Endometrium (tissue), 2 donors: ENCODE measurements at regions not wholly inside any gene's neighbourhood (a gene's known extent, or its start where the extent isn't known, plus 50 kb on each side); places are given as distances from the start of the nearest gene placed in this dataset.
A peak's percentile ranks its signal among the peaks of the same experiment; 100 is the strongest.
"Not testable (repeated sequence)": the region's sequence is repeated elsewhere in the genome, so short reads cannot be mapped to it uniquely, and the experiment has no call there.

Experiments used
- FAIRE-seq: peaks from 2 replicates; lab custom pipeline; 2012; peaks lifted over from hg19 to GRCh38; lab: Jason Lieb, UNC
- donor health status: control.
- donor health status: control.

GRCh38 chr2:122020377-122020776 is 264.9 kb downstream of the TSN start:
- FAIRE-seq = no peak

- no peak for FAIRE-seq
Observed at GRCh38 chr2:122021941-122022340, 266.5 kb downstream of the TSN start.

GRCh38 chr2:122022531-122022930 is 267.1 kb downstream of the TSN start:
- no peak for FAIRE-seq

GRCh38 chr2:122023059-122023864 is 267.8 kb downstream of the TSN start:
- no peak for FAIRE-seq

- FAIRE-seq = no peak
Observed at GRCh38 chr2:122027510-122028217, 272.2 kb downstream of the TSN start.

GRCh38 chr2:122028371-122029100 is 273.1 kb downstream of the TSN start:
- FAIRE-seq = peak; percentile 98

GRCh38 chr2:122029456-122029855 is 274.0 kb downstream of the TSN start:
- FAIRE-seq = no peak

GRCh38 chr2:122029945-122030344 is 274.5 kb downstream of the TSN start:
- no peak for FAIRE-seq

- no peak for FAIRE-seq
Observed at GRCh38 chr2:122031544-122032263, 276.3 kb downstream of the TSN start.

- no peak for FAIRE-seq
Observed at GRCh38 chr2:122032264-122032645, 276.8 kb downstream of the TSN start.

GRCh38 chr2:122033778-122034177 is 278.3 kb downstream of the TSN start:
- FAIRE-seq = no peak

- FAIRE-seq = no peak
Observed at GRCh38 chr2:122034344-122034743, 278.9 kb downstream of the TSN start.

- FAIRE-seq = no peak
Observed at GRCh38 chr2:122034777-122035176, 279.3 kb downstream of the TSN start.

GRCh38 chr2:122038816-122039215 is 283.4 kb downstream of the TSN start:
- FAIRE-seq = not testable (repeated sequence)

- FAIRE-seq = no peak
Observed at GRCh38 chr2:122041455-122041854, 286.0 kb downstream of the TSN start.

GRCh38 chr2:122051659-122052058 is 296.2 kb downstream of the TSN start:
- FAIRE-seq = not testable (repeated sequence)

GRCh38 chr2:122055521-122055931 is 300.1 kb downstream of the TSN start:
- FAIRE-seq = no peak

GRCh38 chr2:122056853-122057252 is 301.4 kb downstream of the TSN start:
- FAIRE-seq = no peak

- FAIRE-seq = no peak
Observed at GRCh38 chr2:122061206-122061605, 305.8 kb downstream of the TSN start.

GRCh38 chr2:122061831-122062230 is 306.4 kb downstream of the TSN start:
- FAIRE-seq = no peak

- FAIRE-seq = no peak
Observed at GRCh38 chr2:122062506-122062905, 307.1 kb downstream of the TSN start.

GRCh38 chr2:122063716-122064115 is 308.3 kb downstream of the TSN start:
- FAIRE-seq = no peak
